Endothelial cell of umbilical vein (primary cell): ENCODE measurements at regions not wholly inside any gene's neighbourhood (a gene's known extent, or its start where the extent isn't known, plus 50 kb on each side); places are given as distances from the start of the nearest gene placed in this dataset.

Source experiments
- BruUV-seq: library from RNA; stranded (reverse); fragments of 400-500 nt; replicated peaks from 2 replicates; lab custom pipeline; 2021; lab: Mats Ljungman, UMichigan
- CTCF ChIA-PET: fragments of 300-600, 350-600 bp; sonication (Branson Sonifier 250); formaldehyde crosslinking; loops from one replicate; lab custom pipeline; 2021; ENCODE audit warnings: antibody characterized with exemption, inconsistent platforms; lab: Charles Lee
- POLR2A ChIA-PET: fragments of 300-600, 350-600 bp; sonication (Branson Sonifier 250); formaldehyde crosslinking; loops from one replicate; lab custom pipeline; 2021; ENCODE audit warnings: antibody characterized with exemption, inconsistent platforms; lab: Charles Lee
- DNase-seq: peaks from one replicate; pipeline ENCODE4 v3.0.0-alpha.2; 2011; ENCODE audit warnings: low read depth, low spot score
- FAIRE-seq: peaks from 2 replicates; lab custom pipeline; 2011; peaks lifted over from hg19 to GRCh38; lab: Jason Lieb, UNC
- H2AFZ ChIP-seq: 2 replicates; pipeline ENCODE4 v1.6.0; 2012; ENCODE audit warnings: low read depth, low read length, control low read depth, inconsistent platforms
- H3K27ac ChIP-seq: 2 replicates; pipeline ENCODE4 v1.5.1; 2011; ENCODE audit warnings: low read depth, mild to moderate bottlenecking, control low read depth, low read length, moderate library complexity; ENCODE audit not compliant: insufficient read depth
- H3K27me3 ChIP-seq, 2 experiments: 2 replicates each; pipeline versions ENCODE4 v1.6.0 to v1.6.1; 2011; ENCODE audit warnings: low read length in 2 of 2, mixed read lengths in 1 of 2; ENCODE audit not compliant: control insufficient read depth in 2 of 2, insufficient read depth in 2 of 2
- H3K36me3 ChIP-seq, 2 experiments: 2 replicates in 1 of 2; 3 replicates in 1 of 2; pipeline ENCODE4 v1.5.1; 2011; ENCODE audit warnings: low read length in 2 of 2, mild to moderate bottlenecking in 1 of 2, moderate library complexity in 1 of 2; ENCODE audit not compliant: control insufficient read depth in 2 of 2, insufficient read depth in 2 of 2; ENCODE audit errors: extremely low read depth in 1 of 2
- H3K4me1 ChIP-seq: 3 replicates; pipeline ENCODE4 v1.5.1; 2011; ENCODE audit warnings: mild to moderate bottlenecking, low read length; ENCODE audit not compliant: control insufficient read depth, insufficient read depth; ENCODE audit errors: extremely low read depth
- H3K4me2 ChIP-seq: 2 replicates; pipeline ENCODE4 v1.6.1; 2011; ENCODE audit warnings: low read length, control low read depth, mixed read lengths; ENCODE audit not compliant: insufficient read depth
- H3K4me3 ChIP-seq, 3 experiments: fragments of 200-600 bp in 1 of 3; sonication (generic), shearing (Covaris generic) in 1 of 3; replicated peaks in 1 of 3; 2 replicates each; pipeline ENCODE4 v1.5.1; 2011 to 2016; ENCODE audit warnings: control low read depth in 3 of 3, low read length in 3 of 3, mild to moderate bottlenecking in 2 of 3, inconsistent platforms in 1 of 3, low read depth in 1 of 3, moderate library complexity in 1 of 3; ENCODE audit not compliant: insufficient read depth in 1 of 3
- H3K79me2 ChIP-seq: 2 replicates; pipeline ENCODE4 v1.6.0; 2012; ENCODE audit warnings: low read length, inconsistent platforms; ENCODE audit not compliant: control insufficient read depth, insufficient read depth
- H3K9ac ChIP-seq: replicated peaks from 2 replicates; pipeline ENCODE3; 2011; ENCODE audit warnings: low read length, control low read depth; ENCODE audit not compliant: insufficient read depth; ENCODE audit errors: extremely low read depth
- H3K9me1 ChIP-seq: replicated peaks from 3 replicates; pipeline ENCODE4 v1.6.0; 2011; ENCODE audit warnings: mild to moderate bottlenecking, low read length; ENCODE audit not compliant: control insufficient read depth, insufficient read depth; ENCODE audit errors: extremely low read depth
- H3K9me3 ChIP-seq: replicated peaks from 2 replicates; pipeline ENCODE4 v1.5.1; 2012; ENCODE audit warnings: low read length, inconsistent platforms; ENCODE audit not compliant: control insufficient read depth, insufficient read depth
- H4K20me1 ChIP-seq: replicated peaks from 2 replicates; pipeline ENCODE3; 2011; ENCODE audit warnings: mild to moderate bottlenecking, low read length; ENCODE audit not compliant: control insufficient read depth, insufficient read depth; ENCODE audit errors: extremely low read depth
- EZH2 ChIP-seq: IDR thresholded peaks from 2 replicates; pipeline ENCODE4 v1.6.1; 2012; ENCODE audit warnings: borderline replicate concordance, low read depth, mild to moderate bottlenecking, moderate library complexity, low read length, inconsistent platforms; ENCODE audit not compliant: severe bottlenecking
- GATA2 ChIP-seq: IDR thresholded peaks from 2 replicates; pipeline ENCODE4 v1.7.0; 2011; ENCODE audit warnings: low read depth, mild to moderate bottlenecking, moderate library complexity, mixed read lengths, low read length; ENCODE audit not compliant: insufficient read length, insufficient read depth
- JUN ChIP-seq: IDR thresholded peaks from 2 replicates; pipeline ENCODE4 v1.6.1; 2011; ENCODE audit warnings: borderline replicate concordance, low read depth; ENCODE audit not compliant: insufficient read length, insufficient read depth
- POLR2AphosphoS5 ChIP-seq: IDR thresholded peaks from 2 replicates; pipeline ENCODE4 v1.6.1; 2012; ENCODE audit warnings: low read depth, mild to moderate bottlenecking, control low read depth, low read length, moderate library complexity; ENCODE audit not compliant: insufficient read depth
- dilution Hi-C: fragments of 300-500 bp; cut with MboI; formaldehyde crosslinking; loops from one replicate; pipeline ENCODE4 v1.15.0; 2019; ENCODE audit warnings: low sequenced_read_pairs; ENCODE audit not compliant: extremely low pct_ligation_motif_present
- intact Hi-C: fragments of 100-400 bp; cut with micrococcal nuclease; formaldehyde crosslinking; loops from one replicate; pipeline ENCODE4 v1.10.0; 2022
- TF ChIP-seq, protein P1 (sequence below), 2 donors: IDR thresholded peaks; 1 replicate in 1 of 2; 2 replicates in 1 of 2; pipeline ENCODE4 v1.5.1; 2011; ENCODE audit warnings: low read length in 2 of 2, mild to moderate bottlenecking in 2 of 2, moderate library complexity in 2 of 2, control low read depth in 1 of 2, inconsistent platforms in 1 of 2, low read depth in 1 of 2; ENCODE audit not compliant: insufficient read depth in 1 of 2; ENCODE audit errors: extremely low read depth in 1 of 2

DNA sequence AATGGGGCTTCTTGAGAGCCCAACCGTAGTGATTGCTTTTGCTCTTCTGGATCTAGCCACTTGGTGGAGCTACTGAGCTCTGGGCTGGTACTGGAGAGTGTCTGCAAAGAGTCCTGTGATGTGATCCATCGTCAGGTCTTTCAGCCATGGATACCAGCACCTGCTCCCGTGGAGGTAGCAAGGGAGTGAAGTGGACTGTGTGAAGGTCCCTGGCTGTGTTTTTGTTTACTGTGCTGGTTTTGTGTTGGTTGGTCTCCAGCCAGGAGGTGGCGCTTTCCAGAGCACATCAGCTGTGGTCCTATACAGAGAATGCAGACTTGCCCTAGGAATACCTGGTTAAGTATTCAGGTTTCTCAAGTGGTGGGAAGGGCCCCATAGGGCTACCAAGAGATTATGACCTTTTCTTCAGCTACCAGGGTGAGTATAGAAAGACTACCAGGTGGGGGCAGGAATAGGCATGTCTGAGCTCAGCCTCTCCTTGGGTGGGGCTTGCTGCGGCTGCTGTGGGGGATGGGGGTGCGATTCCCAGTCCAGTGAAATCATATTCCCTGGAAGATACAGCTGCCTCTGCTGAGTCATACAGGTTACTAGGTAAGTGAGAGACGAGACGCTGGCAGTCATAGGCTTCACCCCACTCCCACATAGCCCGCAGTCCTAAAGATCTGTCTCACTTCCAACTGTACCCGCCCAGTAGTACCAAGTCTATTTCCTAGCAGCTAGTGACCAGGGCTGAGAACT is 733.7 kb downstream of the ZNF385D start:
- Histone ChIP-seq H3K27ac (no peak overlapping the region), H3K36me3 (no peaks in the 10 kb centered on the region), H3K27me3 (no peaks in the 10 kb centered on the region), H3K4me2 (no peak overlapping the region), H4K20me1 (no peaks in the 10 kb centered on the region), H3K4me1 (no peaks in the 10 kb centered on the region), H2AFZ (no peak overlapping the region), H3K9me1 (no peaks in the 10 kb centered on the region), H3K9me3 (no peaks in the 10 kb centered on the region), H3K9ac (no peak overlapping the region), H3K4me3 (no peak overlapping the region), H3K79me2 (no peaks in the 10 kb centered on the region)
- ChIA-PET POLR2A (no interaction called here), CTCF (no interaction called here)
- dilution Hi-C loops (no loop called here), intact Hi-C loops (no loop called here)
- BruUV-seq, result no TSS peak
- FAIRE-seq, result no peak
- no peak for DNase-seq
- TF ChIP-seq JUN (no peak), POLR2AphosphoS5 (no peak)
- TF ChIP-seq, protein P1, sequence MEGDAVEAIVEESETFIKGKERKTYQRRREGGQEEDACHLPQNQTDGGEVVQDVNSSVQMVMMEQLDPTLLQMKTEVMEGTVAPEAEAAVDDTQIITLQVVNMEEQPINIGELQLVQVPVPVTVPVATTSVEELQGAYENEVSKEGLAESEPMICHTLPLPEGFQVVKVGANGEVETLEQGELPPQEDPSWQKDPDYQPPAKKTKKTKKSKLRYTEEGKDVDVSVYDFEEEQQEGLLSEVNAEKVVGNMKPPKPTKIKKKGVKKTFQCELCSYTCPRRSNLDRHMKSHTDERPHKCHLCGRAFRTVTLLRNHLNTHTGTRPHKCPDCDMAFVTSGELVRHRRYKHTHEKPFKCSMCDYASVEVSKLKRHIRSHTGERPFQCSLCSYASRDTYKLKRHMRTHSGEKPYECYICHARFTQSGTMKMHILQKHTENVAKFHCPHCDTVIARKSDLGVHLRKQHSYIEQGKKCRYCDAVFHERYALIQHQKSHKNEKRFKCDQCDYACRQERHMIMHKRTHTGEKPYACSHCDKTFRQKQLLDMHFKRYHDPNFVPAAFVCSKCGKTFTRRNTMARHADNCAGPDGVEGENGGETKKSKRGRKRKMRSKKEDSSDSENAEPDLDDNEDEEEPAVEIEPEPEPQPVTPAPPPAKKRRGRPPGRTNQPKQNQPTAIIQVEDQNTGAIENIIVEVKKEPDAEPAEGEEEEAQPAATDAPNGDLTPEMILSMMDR (IDR thresholded peaks at IDR 0.05; ENCODE audit: extremely low read depth in 1 of 2, insufficient read depth in 1 of 2, low read depth in 1 of 2, low read length in 2 of 2), result peak in 1 of 2 donors; percentile 4

DNA sequence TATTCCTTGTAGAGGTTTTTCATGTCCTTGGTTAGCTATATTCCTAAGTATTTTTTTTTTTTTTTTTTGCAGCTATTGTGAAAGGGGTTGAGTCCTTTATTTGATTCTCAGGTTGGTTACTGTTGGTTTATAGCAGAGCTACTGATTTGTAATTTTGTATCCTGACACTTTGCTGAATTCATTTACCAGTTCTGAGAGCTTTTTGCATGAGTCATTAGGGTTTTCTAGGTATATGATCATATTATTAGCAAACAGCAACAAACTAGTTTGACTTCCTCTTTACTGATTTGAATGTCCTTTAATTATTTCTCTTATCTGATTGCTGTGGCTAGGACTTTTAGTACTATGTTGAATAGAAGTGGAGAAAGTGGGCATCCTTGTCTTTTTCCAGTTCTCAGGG is 737.4 kb downstream of the ZNF385D start:
- no TSS peak for BruUV-seq
- Histone ChIP-seq H3K36me3 (no peaks in the 10 kb centered on the region), H4K20me1 (no peaks in the 10 kb centered on the region), H3K9me3 (no peaks in the 10 kb centered on the region), H3K27me3 (no peaks in the 10 kb centered on the region), H3K27ac (no peak overlapping the region), H3K4me3 (no peak overlapping the region), H2AFZ (no peak overlapping the region), H3K4me1 (no peaks in the 10 kb centered on the region), H3K9me1 (no peaks in the 10 kb centered on the region), H3K4me2 (no peak overlapping the region), H3K79me2 (no peaks in the 10 kb centered on the region), H3K9ac (no peak overlapping the region)
- intact Hi-C loops, result no loop called here
- TF ChIP-seq GATA2 (no peak), EZH2 (no peak)
- POLR2A ChIA-PET, result no interaction called here
- dilution Hi-C loops, result no loop called here
- CTCF ChIA-PET, result no interaction called here
- FAIRE-seq, result no peak
- DNase-seq, result no peak
